Esophagus squamous epithelium (tissue), 5 donors: ENCODE measurements at regions not wholly inside any gene's neighbourhood (a gene's known extent, or its start where the extent isn't known, plus 50 kb on each side); places are given as distances from the start of the nearest gene placed in this dataset.

Experiments used
- DNase-seq: peaks from one replicate; lab custom pipeline; 2025; lab: John Stamatoyannopoulos, UW
- H3K27ac ChIP-seq, 4 donors: fragments of 200-600 bp; sonication (generic); one replicate each; pipeline ENCODE4 v1.5.1; 2016 to 2019; ENCODE audit warnings: mild to moderate bottlenecking in 1 of 4
- H3K27me3 ChIP-seq, 4 donors: fragments of 200-600 bp; sonication (generic); 1 replicate in 3 of 4; 2 replicates in 1 of 4; pipeline versions ENCODE4 v1.5.1 to v1.6.0; 2017 to 2021; ENCODE audit warnings: antibody characterized with exemption in 1 of 4
- H3K36me3 ChIP-seq, 3 donors: fragments of 200-600 bp; sonication (generic); one replicate each; pipeline ENCODE4 v1.5.1; 2016 to 2019
- H3K4me1 ChIP-seq, 3 donors: fragments of 200-600 bp; sonication (generic); one replicate each; pipeline ENCODE4 v1.5.1; 2017 to 2019
- H3K4me3 ChIP-seq, 4 donors: fragments of 200-600 bp; sonication (generic); 1 replicate in 3 of 4; 2 replicates in 1 of 4; pipeline ENCODE4 v1.5.1; 2016 to 2019; ENCODE audit warnings: mild to moderate bottlenecking in 2 of 4, moderate library complexity in 1 of 4
- H3K9me3 ChIP-seq, 3 donors: fragments of 200-600 bp; sonication (generic); one replicate each; pipeline ENCODE4 v1.5.1; 2016 to 2019
- POLR2A ChIP-seq, 4 donors: fragments of 450-650 bp; IDR thresholded peaks; one replicate each; pipeline ENCODE4 v1.6.1; 2017; ENCODE audit warnings: antibody characterized with exemption in 4 of 4, mild to moderate bottlenecking in 4 of 4, moderate library complexity in 3 of 4
- WGBS, 2 donors: methylation state at CpG; one replicate each; pipeline ENCODE4 v1.1.5; 2018; 5-methylcytosine and 5-hydroxymethylcytosine counted together
- intact Hi-C: fragments of 100-400 bp; cut with DNase I; formaldehyde crosslinking; loops from one replicate; pipeline ENCODE4 v1.15.0; 2022
- TF ChIP-seq, protein P1 (sequence below), 6 experiments: fragments of 450-650 bp in 4 of 6; fragments of 200-600 bp in 2 of 6; sonication (generic) in 2 of 6; IDR thresholded peaks; one replicate each; pipeline ENCODE4 v1.5.1; 2016 to 2019; ENCODE audit warnings: antibody characterized with exemption in 6 of 6, mild to moderate bottlenecking in 4 of 6, moderate library complexity in 4 of 6
- donor health status: DM: yes; HTN: yes; CAD: no.

DNA sequence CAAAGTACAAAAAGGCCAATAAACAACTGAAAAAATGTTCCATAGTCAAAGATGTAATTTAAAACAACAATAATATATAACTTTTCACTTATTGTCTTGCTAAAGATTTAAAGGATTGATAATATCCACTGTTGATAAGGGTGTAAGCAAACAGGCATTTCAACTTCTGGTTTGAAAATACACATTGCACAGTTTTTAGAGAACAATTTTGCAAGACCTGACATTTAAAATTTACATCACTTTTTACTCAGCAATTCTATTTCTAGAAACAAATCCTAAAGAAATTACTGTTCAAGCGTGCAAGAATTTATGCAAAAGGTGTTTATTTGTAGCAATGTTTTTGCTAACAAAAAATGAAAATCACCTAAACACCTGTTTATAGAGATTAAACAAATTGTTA, 120.4 kb downstream of the TDRD15 start:
- TF ChIP-seq, protein P1, sequence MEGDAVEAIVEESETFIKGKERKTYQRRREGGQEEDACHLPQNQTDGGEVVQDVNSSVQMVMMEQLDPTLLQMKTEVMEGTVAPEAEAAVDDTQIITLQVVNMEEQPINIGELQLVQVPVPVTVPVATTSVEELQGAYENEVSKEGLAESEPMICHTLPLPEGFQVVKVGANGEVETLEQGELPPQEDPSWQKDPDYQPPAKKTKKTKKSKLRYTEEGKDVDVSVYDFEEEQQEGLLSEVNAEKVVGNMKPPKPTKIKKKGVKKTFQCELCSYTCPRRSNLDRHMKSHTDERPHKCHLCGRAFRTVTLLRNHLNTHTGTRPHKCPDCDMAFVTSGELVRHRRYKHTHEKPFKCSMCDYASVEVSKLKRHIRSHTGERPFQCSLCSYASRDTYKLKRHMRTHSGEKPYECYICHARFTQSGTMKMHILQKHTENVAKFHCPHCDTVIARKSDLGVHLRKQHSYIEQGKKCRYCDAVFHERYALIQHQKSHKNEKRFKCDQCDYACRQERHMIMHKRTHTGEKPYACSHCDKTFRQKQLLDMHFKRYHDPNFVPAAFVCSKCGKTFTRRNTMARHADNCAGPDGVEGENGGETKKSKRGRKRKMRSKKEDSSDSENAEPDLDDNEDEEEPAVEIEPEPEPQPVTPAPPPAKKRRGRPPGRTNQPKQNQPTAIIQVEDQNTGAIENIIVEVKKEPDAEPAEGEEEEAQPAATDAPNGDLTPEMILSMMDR (IDR thresholded peaks at IDR 0.05) = no peak
- TF ChIP-seq POLR2A (IDR thresholded peaks at IDR 0.05) = no peak
- H3K27me3 ChIP-seq = no peaks in the 10 kb centered on the region
- no peaks in the 10 kb centered on the region for H3K9me3 ChIP-seq
- H3K4me3 ChIP-seq = no peak overlapping the region
- DNase-seq = no peak
- no peaks in the 10 kb centered on the region for H3K36me3 ChIP-seq
- H3K27ac ChIP-seq = no peak overlapping the region
- intact Hi-C loops = no loop called here
- WGBS, 2 donors = 71 to 87% methylated on average over 1 of the region's 1 CpG
- H3K4me1 ChIP-seq = no peaks in the 10 kb centered on the region

DNA sequence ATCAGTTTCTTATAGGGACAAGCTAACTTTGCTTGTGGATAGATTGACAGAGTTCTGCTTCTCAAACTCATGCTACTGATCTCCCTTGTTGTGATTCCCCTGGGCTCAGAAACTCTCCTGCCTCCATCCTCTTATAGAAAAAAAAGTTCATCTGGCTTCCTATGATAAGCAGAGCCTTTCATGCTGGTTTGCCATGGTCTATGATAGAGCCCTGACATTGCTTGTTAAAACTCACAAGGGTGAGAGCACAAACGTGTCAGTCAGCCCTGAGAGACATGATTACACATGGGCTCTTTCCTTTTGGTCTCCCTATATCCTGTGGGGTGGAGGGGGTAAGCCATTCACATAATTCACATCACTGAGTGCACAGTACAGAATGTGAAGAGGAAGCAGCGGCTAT, 121.8 kb downstream of the TDRD15 start:
- DNase-seq = no peak
- Histone ChIP-seq H3K27me3 (no peaks in the 10 kb centered on the region), H3K4me1 (no peaks in the 10 kb centered on the region), H3K9me3 (no peaks in the 10 kb centered on the region), H3K27ac (no peak overlapping the region), H3K4me3 (no peak overlapping the region), H3K36me3 (no peaks in the 10 kb centered on the region)
- intact Hi-C loops = no loop called here
- 44 to 50% methylated on average over 2 of the region's 2 CpGs for WGBS, 2 donors
- TF ChIP-seq, protein P1 (IDR thresholded peaks at IDR 0.05) = no peak
- no peak for TF ChIP-seq POLR2A (IDR thresholded peaks at IDR 0.05)

DNA sequence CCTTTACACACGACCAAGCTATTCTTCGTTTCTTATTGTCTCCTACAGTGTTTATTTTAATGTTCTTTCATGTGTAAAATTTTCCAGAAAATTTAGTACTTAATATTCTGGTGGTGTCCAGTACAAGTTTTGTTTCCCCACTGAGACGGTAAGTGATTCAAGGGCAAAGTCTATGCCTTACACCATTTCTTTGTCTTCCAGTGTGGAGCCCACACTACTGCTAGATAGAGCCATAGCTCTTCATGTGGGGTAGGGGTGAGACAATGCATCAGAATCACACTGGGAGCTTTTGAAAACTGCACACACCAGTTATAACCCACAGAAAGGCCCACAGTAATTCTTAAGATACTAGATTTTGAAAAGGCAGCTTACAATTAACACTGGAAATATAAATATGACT, 125.6 kb downstream of the TDRD15 start:
- no peaks in the 10 kb centered on the region for H3K36me3 ChIP-seq
- no peak for DNase-seq
- TF ChIP-seq, protein P1 (IDR thresholded peaks at IDR 0.05) = no peak
- TF ChIP-seq POLR2A (IDR thresholded peaks at IDR 0.05) = no peak
- H3K4me3 ChIP-seq = no peak overlapping the region
- 58 to 63% methylated on average over 3 of the region's 3 CpGs for WGBS, 2 donors
- no peaks in the 10 kb centered on the region for H3K4me1 ChIP-seq
- H3K9me3 ChIP-seq = no peaks in the 10 kb centered on the region
- intact Hi-C loops = no loop called here
- H3K27ac ChIP-seq = no peak overlapping the region
- no peaks in the 10 kb centered on the region for H3K27me3 ChIP-seq

DNA sequence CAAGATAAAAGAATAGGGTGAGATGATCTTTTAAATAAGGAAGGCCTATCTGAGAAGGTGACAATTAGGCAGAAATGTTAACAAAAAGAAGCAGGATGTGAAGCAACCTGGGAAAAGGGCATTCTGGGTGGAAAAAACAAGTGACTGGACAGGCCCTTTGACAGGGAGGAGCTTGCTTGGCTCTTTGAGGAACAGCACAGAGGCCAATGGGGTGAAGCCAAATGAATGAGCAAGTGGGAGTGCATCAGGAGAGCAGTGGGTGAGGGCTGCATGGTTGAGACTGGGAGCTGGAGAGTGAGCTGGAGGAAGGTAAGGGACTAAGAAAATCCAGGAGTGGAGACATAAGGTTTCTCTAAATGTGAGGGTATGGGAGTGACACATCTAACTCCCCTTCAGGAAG, 126.9 kb downstream of the TDRD15 start:
- Histone ChIP-seq H3K9me3 (no peaks in the 10 kb centered on the region), H3K36me3 (no peaks in the 10 kb centered on the region), H3K27ac (no peak overlapping the region), H3K4me1 (no peaks in the 10 kb centered on the region), H3K4me3 (no peak overlapping the region), H3K27me3 (no peaks in the 10 kb centered on the region)
- TF ChIP-seq, protein P1 (IDR thresholded peaks at IDR 0.05) = no peak
- TF ChIP-seq POLR2A (IDR thresholded peaks at IDR 0.05) = no peak
- DNase-seq = no peak
- intact Hi-C loops = no loop called here

DNA sequence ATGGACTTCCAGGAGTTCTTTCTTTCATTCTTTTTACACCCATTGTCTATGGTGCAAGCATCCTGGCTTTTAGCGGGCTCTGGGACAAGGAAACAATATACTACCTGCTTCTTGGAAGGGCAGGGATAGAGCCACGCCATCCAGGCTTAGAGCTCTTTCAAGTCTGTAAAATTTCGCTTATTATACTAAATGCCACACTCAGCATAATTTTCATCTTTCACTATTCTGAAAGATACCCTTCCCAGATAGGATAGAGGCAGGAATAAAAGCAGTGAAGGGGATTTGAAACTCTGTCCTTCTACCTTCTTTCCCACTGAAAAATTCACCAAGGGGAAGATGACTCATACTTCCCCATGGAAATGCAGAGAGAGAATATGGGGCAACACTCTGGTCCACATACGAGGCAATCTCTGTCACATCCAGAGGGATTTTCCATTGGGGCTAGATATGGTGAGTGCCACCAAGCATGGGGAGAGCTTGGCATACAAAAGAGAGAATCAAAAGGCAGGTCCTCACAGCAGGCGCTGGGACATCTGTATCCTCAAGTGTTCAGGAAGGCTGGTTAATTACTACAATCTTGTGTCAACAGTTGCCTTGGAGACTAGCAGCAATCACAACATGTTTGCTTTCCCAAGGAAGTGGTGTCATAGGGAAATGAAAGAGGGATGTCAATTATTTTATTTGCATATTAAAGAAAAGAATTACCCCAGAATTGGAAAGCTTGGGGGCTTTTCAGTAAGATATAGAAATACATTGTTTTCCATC, 127.6 kb downstream of the TDRD15 start:
- Histone ChIP-seq H3K27me3 (no peaks in the 10 kb centered on the region), H3K27ac (no peak overlapping the region), H3K4me3 (no peak overlapping the region), H3K9me3 (no peaks in the 10 kb centered on the region), H3K36me3 (no peaks in the 10 kb centered on the region), H3K4me1 (no peaks in the 10 kb centered on the region)
- no peak for DNase-seq
- TF ChIP-seq POLR2A (IDR thresholded peaks at IDR 0.05) = no peak
- TF ChIP-seq, protein P1 (IDR thresholded peaks at IDR 0.05) = no peak
- intact Hi-C loops = no loop called here
- 40 to 42% methylated on average over 5 of the region's 5 CpGs for whole genome bisulfite sequencing, 2 donors
